NT2/D1 (cell line): ENCODE measurements at regions not wholly inside any gene's neighbourhood (a gene's known extent, or its start where the extent isn't known, plus 50 kb on each side); places are given as distances from the start of the nearest gene placed in this dataset.
"Not testable (repeated sequence)": the region's sequence is repeated elsewhere in the genome, so short reads cannot be mapped to it uniquely, and the experiment has no call there.

ENCODE experiments used
- SUZ12 ChIP-seq: IDR thresholded peaks from 2 replicates; pipeline ENCODE4 v1.6.1; 2011; ENCODE audit not compliant: insufficient read length, insufficient read depth; ENCODE audit errors: extremely low read depth
- YY1 ChIP-seq: IDR thresholded peaks from 2 replicates; pipeline ENCODE4 v1.6.1; 2011; ENCODE audit not compliant: insufficient read length, insufficient read depth
- ZNF274 ChIP-seq: IDR thresholded peaks from 2 replicates; pipeline ENCODE4 v1.6.1; 2011; ENCODE audit warnings: mild to moderate bottlenecking, low read depth, low read length

GRCh38 chr12:20115371-20115770 is 253.0 kb upstream of the PDE3A start:
- TF ChIP-seq ZNF274, YY1, SUZ12: not testable (repeated sequence)
